Endothelial cell of umbilical vein (primary cell): ENCODE measurements at regions not wholly inside any gene's neighbourhood (a gene's known extent, or its start where the extent isn't known, plus 50 kb on each side); places are given as distances from the start of the nearest gene placed in this dataset.

Source experiments
- BruUV-seq: library from RNA; stranded (reverse); fragments of 400-500 nt; replicated peaks from 2 replicates; lab custom pipeline; 2021; lab: Mats Ljungman, UMichigan
- CTCF ChIA-PET: fragments of 300-600, 350-600 bp; sonication (Branson Sonifier 250); formaldehyde crosslinking; loops from one replicate; lab custom pipeline; 2021; ENCODE audit warnings: antibody characterized with exemption, inconsistent platforms; lab: Charles Lee
- POLR2A ChIA-PET: fragments of 300-600, 350-600 bp; sonication (Branson Sonifier 250); formaldehyde crosslinking; loops from one replicate; lab custom pipeline; 2021; ENCODE audit warnings: antibody characterized with exemption, inconsistent platforms; lab: Charles Lee
- DNase-seq: peaks from one replicate; pipeline ENCODE4 v3.0.0-alpha.2; 2011; ENCODE audit warnings: low read depth, low spot score
- FAIRE-seq: peaks from 2 replicates; lab custom pipeline; 2011; peaks lifted over from hg19 to GRCh38; lab: Jason Lieb, UNC
- H2AFZ ChIP-seq: 2 replicates; pipeline ENCODE4 v1.6.0; 2012; ENCODE audit warnings: low read depth, low read length, control low read depth, inconsistent platforms
- H3K27ac ChIP-seq: 2 replicates; pipeline ENCODE4 v1.5.1; 2011; ENCODE audit warnings: low read depth, mild to moderate bottlenecking, control low read depth, low read length, moderate library complexity; ENCODE audit not compliant: insufficient read depth
- H3K27me3 ChIP-seq, 2 experiments: 2 replicates each; pipeline versions ENCODE4 v1.6.0 to v1.6.1; 2011; ENCODE audit warnings: low read length in 2 of 2, mixed read lengths in 1 of 2; ENCODE audit not compliant: control insufficient read depth in 2 of 2, insufficient read depth in 2 of 2
- H3K36me3 ChIP-seq, 2 experiments: 2 replicates in 1 of 2; 3 replicates in 1 of 2; pipeline ENCODE4 v1.5.1; 2011; ENCODE audit warnings: low read length in 2 of 2, mild to moderate bottlenecking in 1 of 2, moderate library complexity in 1 of 2; ENCODE audit not compliant: control insufficient read depth in 2 of 2, insufficient read depth in 2 of 2; ENCODE audit errors: extremely low read depth in 1 of 2
- H3K4me1 ChIP-seq: 3 replicates; pipeline ENCODE4 v1.5.1; 2011; ENCODE audit warnings: mild to moderate bottlenecking, low read length; ENCODE audit not compliant: control insufficient read depth, insufficient read depth; ENCODE audit errors: extremely low read depth
- H3K4me2 ChIP-seq: 2 replicates; pipeline ENCODE4 v1.6.1; 2011; ENCODE audit warnings: low read length, control low read depth, mixed read lengths; ENCODE audit not compliant: insufficient read depth
- H3K4me3 ChIP-seq, 3 experiments: fragments of 200-600 bp in 1 of 3; sonication (generic), shearing (Covaris generic) in 1 of 3; replicated peaks in 1 of 3; 2 replicates each; pipeline ENCODE4 v1.5.1; 2011 to 2016; ENCODE audit warnings: control low read depth in 3 of 3, low read length in 3 of 3, mild to moderate bottlenecking in 2 of 3, inconsistent platforms in 1 of 3, low read depth in 1 of 3, moderate library complexity in 1 of 3; ENCODE audit not compliant: insufficient read depth in 1 of 3
- H3K79me2 ChIP-seq: 2 replicates; pipeline ENCODE4 v1.6.0; 2012; ENCODE audit warnings: low read length, inconsistent platforms; ENCODE audit not compliant: control insufficient read depth, insufficient read depth
- H3K9ac ChIP-seq: replicated peaks from 2 replicates; pipeline ENCODE3; 2011; ENCODE audit warnings: low read length, control low read depth; ENCODE audit not compliant: insufficient read depth; ENCODE audit errors: extremely low read depth
- H3K9me1 ChIP-seq: replicated peaks from 3 replicates; pipeline ENCODE4 v1.6.0; 2011; ENCODE audit warnings: mild to moderate bottlenecking, low read length; ENCODE audit not compliant: control insufficient read depth, insufficient read depth; ENCODE audit errors: extremely low read depth
- H3K9me3 ChIP-seq: replicated peaks from 2 replicates; pipeline ENCODE4 v1.5.1; 2012; ENCODE audit warnings: low read length, inconsistent platforms; ENCODE audit not compliant: control insufficient read depth, insufficient read depth
- H4K20me1 ChIP-seq: replicated peaks from 2 replicates; pipeline ENCODE3; 2011; ENCODE audit warnings: mild to moderate bottlenecking, low read length; ENCODE audit not compliant: control insufficient read depth, insufficient read depth; ENCODE audit errors: extremely low read depth
- EZH2 ChIP-seq: IDR thresholded peaks from 2 replicates; pipeline ENCODE4 v1.6.1; 2012; ENCODE audit warnings: borderline replicate concordance, low read depth, mild to moderate bottlenecking, moderate library complexity, low read length, inconsistent platforms; ENCODE audit not compliant: severe bottlenecking
- FOS ChIP-seq: IDR thresholded peaks from 2 replicates; pipeline ENCODE4 v1.6.1; 2011; ENCODE audit warnings: mild to moderate bottlenecking, low read length, moderate library complexity, borderline replicate concordance; ENCODE audit not compliant: insufficient read depth
- GATA2 ChIP-seq: IDR thresholded peaks from 2 replicates; pipeline ENCODE4 v1.7.0; 2011; ENCODE audit warnings: low read depth, mild to moderate bottlenecking, moderate library complexity, mixed read lengths, low read length; ENCODE audit not compliant: insufficient read length, insufficient read depth
- JUN ChIP-seq: IDR thresholded peaks from 2 replicates; pipeline ENCODE4 v1.6.1; 2011; ENCODE audit warnings: borderline replicate concordance, low read depth; ENCODE audit not compliant: insufficient read length, insufficient read depth
- MYC ChIP-seq: IDR thresholded peaks from one replicate; pipeline ENCODE4 v1.6.1; 2011; ENCODE audit warnings: mild to moderate bottlenecking, low read depth, low read length
- POLR2A ChIP-seq: IDR thresholded peaks from 2 replicates; pipeline ENCODE4 v1.6.1; 2012; ENCODE audit warnings: low read depth, mild to moderate bottlenecking, control low read depth, low read length
- POLR2AphosphoS5 ChIP-seq: IDR thresholded peaks from 2 replicates; pipeline ENCODE4 v1.6.1; 2012; ENCODE audit warnings: low read depth, mild to moderate bottlenecking, control low read depth, low read length, moderate library complexity; ENCODE audit not compliant: insufficient read depth
- dilution Hi-C: fragments of 300-500 bp; cut with MboI; formaldehyde crosslinking; loops from one replicate; pipeline ENCODE4 v1.15.0; 2019; ENCODE audit warnings: low sequenced_read_pairs; ENCODE audit not compliant: extremely low pct_ligation_motif_present
- intact Hi-C: fragments of 100-400 bp; cut with micrococcal nuclease; formaldehyde crosslinking; loops from one replicate; pipeline ENCODE4 v1.10.0; 2022
- TF ChIP-seq, protein P1 (sequence below), 2 donors: IDR thresholded peaks; 1 replicate in 1 of 2; 2 replicates in 1 of 2; pipeline ENCODE4 v1.5.1; 2011; ENCODE audit warnings: low read length in 2 of 2, mild to moderate bottlenecking in 2 of 2, moderate library complexity in 2 of 2, control low read depth in 1 of 2, inconsistent platforms in 1 of 2, low read depth in 1 of 2; ENCODE audit not compliant: insufficient read depth in 1 of 2; ENCODE audit errors: extremely low read depth in 1 of 2
- TF ChIP-seq, protein P2 (sequence below): IDR thresholded peaks from 2 replicates; pipeline ENCODE4 v1.6.1; 2011; ENCODE audit not compliant: insufficient read depth, insufficient read length

DNA sequence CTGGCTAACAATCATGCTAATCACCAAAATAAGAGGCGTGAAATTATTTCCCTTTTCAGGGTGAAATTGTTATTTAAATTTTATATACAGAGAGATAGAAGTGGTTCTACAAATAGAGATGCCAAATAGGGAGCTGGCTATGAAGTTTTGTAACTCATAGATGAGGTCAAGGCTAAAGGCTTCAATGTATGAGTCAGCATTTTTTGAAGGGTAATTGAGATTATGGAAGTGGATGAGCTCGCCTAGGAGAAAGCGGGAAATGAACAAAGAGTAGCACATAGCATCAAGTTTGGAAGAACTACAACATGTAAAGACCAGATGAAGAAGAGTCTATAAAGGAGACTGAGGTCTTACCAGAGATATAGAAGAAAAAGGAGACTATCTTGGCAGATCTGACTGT lies 838.1 kb downstream of the DNAJB9 start:
- Histone ChIP-seq H3K9me3 (no peaks in the 10 kb centered on the region), H3K9me1 (no peaks in the 10 kb centered on the region), H4K20me1 (no peaks in the 10 kb centered on the region), H2AFZ (no peak overlapping the region), H3K4me3 (no peak overlapping the region), H3K4me2 (no peak overlapping the region), H3K79me2 (no peaks in the 10 kb centered on the region), H3K9ac (no peak overlapping the region), H3K27me3 (no peaks in the 10 kb centered on the region), H3K4me1 (no peaks in the 10 kb centered on the region), H3K27ac (no peak overlapping the region), H3K36me3 (no peaks in the 10 kb centered on the region)
- BruUV-seq, result no TSS peak
- FAIRE-seq (no peak), DNase-seq (no peak)
- CTCF ChIA-PET, result no interaction called here
- POLR2A ChIA-PET, result no interaction called here
- intact Hi-C loops, result no loop called here
- TF ChIP-seq FOS (no peak), POLR2A (no peak)
- dilution Hi-C loops, result no loop called here

DNA sequence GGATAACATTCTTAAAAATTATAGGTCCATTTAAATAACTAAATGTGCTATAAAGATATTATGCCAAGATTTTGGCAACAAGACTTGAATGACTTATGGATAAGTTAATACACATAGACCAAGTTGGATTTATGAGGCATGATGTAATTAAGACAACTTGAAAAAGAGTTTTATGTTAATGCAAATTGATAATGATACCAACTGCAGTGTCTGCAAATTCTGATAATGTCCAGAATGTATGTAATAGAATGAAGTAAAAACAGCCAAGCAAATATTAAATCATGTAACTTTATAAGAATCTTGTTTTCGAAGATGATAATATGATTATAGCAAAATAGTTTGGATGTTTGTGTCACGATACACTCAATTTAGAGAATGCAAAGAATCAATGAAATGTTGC lies 868.3 kb downstream of the DNAJB9 start:
- Histone ChIP-seq H3K27me3 (no peaks in the 10 kb centered on the region), H3K36me3 (no peaks in the 10 kb centered on the region), H3K4me3 (no peak overlapping the region), H3K9ac (no peak overlapping the region), H2AFZ (no peak overlapping the region), H4K20me1 (no peaks in the 10 kb centered on the region), H3K9me3 (no peaks in the 10 kb centered on the region), H3K4me2 (no peak overlapping the region), H3K27ac (no peak overlapping the region), H3K79me2 (no peaks in the 10 kb centered on the region), H3K9me1 (no peaks in the 10 kb centered on the region), H3K4me1 (no peaks in the 10 kb centered on the region)
- POLR2A ChIA-PET, result no interaction called here
- DNase-seq (no peak), FAIRE-seq (no peak)
- dilution Hi-C loops, result no loop called here
- intact Hi-C loops, result no loop called here
- TF ChIP-seq, protein P1, sequence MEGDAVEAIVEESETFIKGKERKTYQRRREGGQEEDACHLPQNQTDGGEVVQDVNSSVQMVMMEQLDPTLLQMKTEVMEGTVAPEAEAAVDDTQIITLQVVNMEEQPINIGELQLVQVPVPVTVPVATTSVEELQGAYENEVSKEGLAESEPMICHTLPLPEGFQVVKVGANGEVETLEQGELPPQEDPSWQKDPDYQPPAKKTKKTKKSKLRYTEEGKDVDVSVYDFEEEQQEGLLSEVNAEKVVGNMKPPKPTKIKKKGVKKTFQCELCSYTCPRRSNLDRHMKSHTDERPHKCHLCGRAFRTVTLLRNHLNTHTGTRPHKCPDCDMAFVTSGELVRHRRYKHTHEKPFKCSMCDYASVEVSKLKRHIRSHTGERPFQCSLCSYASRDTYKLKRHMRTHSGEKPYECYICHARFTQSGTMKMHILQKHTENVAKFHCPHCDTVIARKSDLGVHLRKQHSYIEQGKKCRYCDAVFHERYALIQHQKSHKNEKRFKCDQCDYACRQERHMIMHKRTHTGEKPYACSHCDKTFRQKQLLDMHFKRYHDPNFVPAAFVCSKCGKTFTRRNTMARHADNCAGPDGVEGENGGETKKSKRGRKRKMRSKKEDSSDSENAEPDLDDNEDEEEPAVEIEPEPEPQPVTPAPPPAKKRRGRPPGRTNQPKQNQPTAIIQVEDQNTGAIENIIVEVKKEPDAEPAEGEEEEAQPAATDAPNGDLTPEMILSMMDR (IDR thresholded peaks at IDR 0.05; ENCODE audit: extremely low read depth in 1 of 2, insufficient read depth in 1 of 2, low read depth in 1 of 2, low read length in 2 of 2), result no peak
- TF ChIP-seq, protein P2, sequence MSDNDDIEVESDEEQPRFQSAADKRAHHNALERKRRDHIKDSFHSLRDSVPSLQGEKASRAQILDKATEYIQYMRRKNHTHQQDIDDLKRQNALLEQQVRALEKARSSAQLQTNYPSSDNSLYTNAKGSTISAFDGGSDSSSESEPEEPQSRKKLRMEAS, result no peak
- no peak for TF ChIP-seq FOS
- no peak for TF ChIP-seq EZH2
- no peak for TF ChIP-seq JUN
- no peak for TF ChIP-seq MYC
- TF ChIP-seq POLR2A, result no peak
- no peak for TF ChIP-seq GATA2
- no peak for TF ChIP-seq POLR2AphosphoS5
- CTCF ChIA-PET, result no interaction called here
- no TSS peak for BruUV-seq
